Fibroblast of the aortic adventitia (primary cell): ENCODE measurements at regions not wholly inside any gene's neighbourhood (a gene's known extent, or its start where the extent isn't known, plus 50 kb on each side); places are given as distances from the start of the nearest gene placed in this dataset.

ENCODE experiments used
- DNase-seq: peaks from one replicate; pipeline ENCODE4 v3.0.0-alpha.2; 2010; ENCODE audit warnings: low read depth
- H3K4me3 ChIP-seq: 2 replicates; pipeline ENCODE4 v1.5.1; 2011; ENCODE audit warnings: low read depth, mild to moderate bottlenecking, control low read depth, low read length, moderate library complexity
- TF ChIP-seq, protein P1 (sequence below): IDR thresholded peaks from 2 replicates; pipeline ENCODE4 v1.5.1; 2011; ENCODE audit warnings: mild to moderate bottlenecking, low read length, control low read depth, inconsistent platforms; ENCODE audit not compliant: insufficient read depth

- no peak for DNase-seq
- TF ChIP-seq, protein P1, sequence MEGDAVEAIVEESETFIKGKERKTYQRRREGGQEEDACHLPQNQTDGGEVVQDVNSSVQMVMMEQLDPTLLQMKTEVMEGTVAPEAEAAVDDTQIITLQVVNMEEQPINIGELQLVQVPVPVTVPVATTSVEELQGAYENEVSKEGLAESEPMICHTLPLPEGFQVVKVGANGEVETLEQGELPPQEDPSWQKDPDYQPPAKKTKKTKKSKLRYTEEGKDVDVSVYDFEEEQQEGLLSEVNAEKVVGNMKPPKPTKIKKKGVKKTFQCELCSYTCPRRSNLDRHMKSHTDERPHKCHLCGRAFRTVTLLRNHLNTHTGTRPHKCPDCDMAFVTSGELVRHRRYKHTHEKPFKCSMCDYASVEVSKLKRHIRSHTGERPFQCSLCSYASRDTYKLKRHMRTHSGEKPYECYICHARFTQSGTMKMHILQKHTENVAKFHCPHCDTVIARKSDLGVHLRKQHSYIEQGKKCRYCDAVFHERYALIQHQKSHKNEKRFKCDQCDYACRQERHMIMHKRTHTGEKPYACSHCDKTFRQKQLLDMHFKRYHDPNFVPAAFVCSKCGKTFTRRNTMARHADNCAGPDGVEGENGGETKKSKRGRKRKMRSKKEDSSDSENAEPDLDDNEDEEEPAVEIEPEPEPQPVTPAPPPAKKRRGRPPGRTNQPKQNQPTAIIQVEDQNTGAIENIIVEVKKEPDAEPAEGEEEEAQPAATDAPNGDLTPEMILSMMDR: no peak
- H3K4me3 ChIP-seq: no peak overlapping the region
These were observed 357.7 kb downstream of the BCOR start for GRCh38 chrX:39740078-39740477.

- H3K4me3 ChIP-seq: no peak overlapping the region
- no peak for DNase-seq
- TF ChIP-seq, protein P1: no peak
These were observed 355.9 kb downstream of the BCOR start for GRCh38 chrX:39741904-39742303.

DNA sequence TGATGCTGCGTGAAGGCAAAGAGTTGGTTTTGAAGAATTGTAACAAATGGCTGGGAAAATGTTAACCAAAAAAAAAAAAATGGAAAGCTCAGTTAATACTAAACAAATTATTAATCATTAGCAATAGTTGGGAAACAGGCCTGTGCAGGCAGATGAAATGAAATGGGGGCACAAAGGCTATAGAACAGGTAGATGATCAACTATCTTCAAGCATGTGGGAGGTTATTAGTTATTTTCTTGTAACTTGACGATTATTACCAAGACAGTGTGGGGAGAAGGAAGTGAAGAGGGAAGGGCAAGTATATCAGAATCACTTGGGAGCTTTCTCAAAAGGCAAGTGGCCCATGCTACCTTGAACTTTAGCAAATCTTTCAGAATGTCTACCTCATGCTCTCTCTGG lies 351.9 kb downstream of the BCOR start:
- no peak overlapping the region for H3K4me3 ChIP-seq
- TF ChIP-seq, protein P1: no peak
- DNase-seq: no peak

- no peak for DNase-seq
- TF ChIP-seq, protein P1: no peak
- no peak overlapping the region for H3K4me3 ChIP-seq
These were observed 348.6 kb downstream of the BCOR start for GRCh38 chrX:39749135-39749534.

GRCh38 chrX:39749728-39750127 lies 348.0 kb downstream of the BCOR start:
- no peak overlapping the region for H3K4me3 ChIP-seq
- TF ChIP-seq, protein P1: no peak
- DNase-seq: no peak

- DNase-seq: no peak
- TF ChIP-seq, protein P1: no peak
- no peak overlapping the region for H3K4me3 ChIP-seq
These were observed 347.4 kb downstream of the BCOR start for GRCh38 chrX:39750256-39750790.

DNA sequence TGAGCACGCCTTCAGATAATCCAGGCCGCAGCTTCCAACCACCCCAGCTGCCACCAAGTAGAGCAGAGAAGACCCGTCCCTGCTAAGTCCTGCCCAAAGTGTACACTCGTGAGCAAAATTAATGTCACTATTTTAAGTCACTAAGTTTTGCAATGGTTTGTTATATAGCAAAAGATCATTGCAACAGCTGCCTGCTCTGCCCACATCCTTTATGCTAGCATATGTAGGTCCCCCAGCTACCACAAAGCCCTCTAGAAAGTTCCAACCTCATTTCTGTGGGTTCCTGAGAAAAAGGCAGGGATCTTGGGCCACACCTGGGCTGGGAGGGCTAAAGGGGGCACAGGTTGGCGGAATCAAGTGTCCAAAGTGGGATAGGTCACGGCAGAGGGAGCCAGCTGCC lies 346.9 kb downstream of the BCOR start:
- TF ChIP-seq, protein P1: no peak
- no peak for DNase-seq
- H3K4me3 ChIP-seq: no peak overlapping the region
